Keratinocyte (primary cell): ENCODE measurements at regions not wholly inside any gene's neighbourhood (a gene's known extent, or its start where the extent isn't known, plus 50 kb on each side); places are given as distances from the start of the nearest gene placed in this dataset.

Source experiments
- CTCF ChIP-seq, 3 experiments: IDR thresholded peaks in 1 of 3; conservative IDR thresholded peaks in 1 of 3; optimal IDR thresholded peaks in 1 of 3; 2 replicates in 2 of 3; 3 replicates in 1 of 3; pipeline versions ENCODE3 to v1.5.1; 2011; ENCODE audit warnings: low read length in 3 of 3, mild to moderate bottlenecking in 3 of 3, moderate library complexity in 2 of 3, control low read depth in 1 of 3, inconsistent platforms in 1 of 3; ENCODE audit not compliant: insufficient read depth in 2 of 3; ENCODE audit errors: extremely low read depth in 1 of 3
- EZH2 ChIP-seq: IDR thresholded peaks from one replicate; pipeline ENCODE4 v1.6.1; 2012; ENCODE audit warnings: inconsistent platforms, mild to moderate bottlenecking, low read length, moderate library complexity

GRCh38 chr12:125463386-125463785 is 398.2 kb downstream of the AACS start:
- TF ChIP-seq CTCF (optimal IDR thresholded peaks at IDR 0.05 in 1 of 3, IDR thresholded peaks at IDR 0.05 in 1 of 3, conservative IDR thresholded peaks at IDR 0.05 in 1 of 3; ENCODE audit: extremely low read depth in 1 of 3, insufficient read depth in 2 of 3, low read length in 3 of 3), result no peak
- no peak for TF ChIP-seq EZH2
